ENCODE measurements at regions not wholly inside any gene's neighbourhood (a gene's known extent, or its start where the extent isn't known, plus 50 kb on each side); places are given as distances from the start of the nearest gene placed in this dataset.

DNA sequence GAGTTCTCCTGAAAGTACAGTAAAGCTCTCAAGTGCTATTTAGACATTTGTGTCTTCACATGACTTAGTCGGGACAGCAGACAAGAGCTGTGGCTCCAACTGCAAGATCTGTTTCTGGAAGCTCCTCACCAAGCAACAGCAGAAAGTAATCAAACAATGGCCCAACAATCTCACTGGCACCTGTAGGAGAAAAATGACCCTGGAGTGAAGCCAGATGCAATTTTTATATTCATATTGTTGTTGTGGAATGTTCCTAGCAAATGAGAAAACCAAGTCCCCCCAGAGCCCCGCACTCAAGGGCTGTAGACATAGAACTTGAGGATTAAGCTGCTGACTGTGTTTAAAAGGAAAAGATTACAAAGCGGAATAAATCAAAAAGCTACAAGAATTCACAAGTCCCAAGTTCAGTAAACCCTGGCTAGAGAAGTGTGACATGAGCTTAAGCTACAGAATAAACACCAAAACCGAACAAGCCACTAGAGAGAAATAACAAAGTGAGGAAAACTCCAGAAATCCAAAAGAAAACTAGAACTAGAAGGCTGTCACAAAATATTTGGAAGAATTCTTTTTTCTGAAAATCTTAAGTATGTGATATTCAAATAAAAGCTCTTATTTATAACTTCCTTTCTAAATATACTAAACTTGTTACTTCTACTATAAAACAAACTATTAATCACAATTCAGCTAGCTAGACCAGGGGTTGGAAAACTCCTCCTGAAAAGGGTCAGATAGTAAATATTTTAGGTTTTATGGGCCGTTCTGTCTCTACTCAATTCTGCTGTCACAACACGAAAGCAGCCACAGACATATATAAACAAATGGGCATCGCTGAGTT is 454.5 kb downstream of the SUCLA2 start:
- FAIRE-seq (no peak), DNase-seq (ENCODE audit: low read depth, low spot score) (no peak)
- TF ChIP-seq POLR2A (IDR thresholded peaks at IDR 0.05; ENCODE audit: low read depth, low read length) = no peak
- TF ChIP-seq MYC (IDR thresholded peaks at IDR 0.05; ENCODE audit: low read depth, low read length) = no peak
- TF ChIP-seq, protein P1, sequence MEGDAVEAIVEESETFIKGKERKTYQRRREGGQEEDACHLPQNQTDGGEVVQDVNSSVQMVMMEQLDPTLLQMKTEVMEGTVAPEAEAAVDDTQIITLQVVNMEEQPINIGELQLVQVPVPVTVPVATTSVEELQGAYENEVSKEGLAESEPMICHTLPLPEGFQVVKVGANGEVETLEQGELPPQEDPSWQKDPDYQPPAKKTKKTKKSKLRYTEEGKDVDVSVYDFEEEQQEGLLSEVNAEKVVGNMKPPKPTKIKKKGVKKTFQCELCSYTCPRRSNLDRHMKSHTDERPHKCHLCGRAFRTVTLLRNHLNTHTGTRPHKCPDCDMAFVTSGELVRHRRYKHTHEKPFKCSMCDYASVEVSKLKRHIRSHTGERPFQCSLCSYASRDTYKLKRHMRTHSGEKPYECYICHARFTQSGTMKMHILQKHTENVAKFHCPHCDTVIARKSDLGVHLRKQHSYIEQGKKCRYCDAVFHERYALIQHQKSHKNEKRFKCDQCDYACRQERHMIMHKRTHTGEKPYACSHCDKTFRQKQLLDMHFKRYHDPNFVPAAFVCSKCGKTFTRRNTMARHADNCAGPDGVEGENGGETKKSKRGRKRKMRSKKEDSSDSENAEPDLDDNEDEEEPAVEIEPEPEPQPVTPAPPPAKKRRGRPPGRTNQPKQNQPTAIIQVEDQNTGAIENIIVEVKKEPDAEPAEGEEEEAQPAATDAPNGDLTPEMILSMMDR (IDR thresholded peaks at IDR 0.05; ENCODE audit: extremely low read depth in 1 of 2, insufficient read depth in 1 of 2, low read depth in 1 of 2, low read length in 2 of 2) = no peak
- TF ChIP-seq, protein P2, sequence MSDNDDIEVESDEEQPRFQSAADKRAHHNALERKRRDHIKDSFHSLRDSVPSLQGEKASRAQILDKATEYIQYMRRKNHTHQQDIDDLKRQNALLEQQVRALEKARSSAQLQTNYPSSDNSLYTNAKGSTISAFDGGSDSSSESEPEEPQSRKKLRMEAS (IDR thresholded peaks at IDR 0.05; ENCODE audit: insufficient read depth, insufficient read length) = no peak
- TF ChIP-seq EZH2 (IDR thresholded peaks at IDR 0.05; ENCODE audit: borderline replicate concordance, low read depth, low read length, severe bottlenecking) = no peak
- no peak for TF ChIP-seq JUN (IDR thresholded peaks at IDR 0.05; ENCODE audit: borderline replicate concordance, insufficient read depth, insufficient read length, low read depth)
- TF ChIP-seq FOS (IDR thresholded peaks at IDR 0.05; ENCODE audit: borderline replicate concordance, insufficient read depth, low read length) = no peak
- TF ChIP-seq POLR2AphosphoS5 (IDR thresholded peaks at IDR 0.05; ENCODE audit: insufficient read depth, low read depth, low read length) = no peak
- TF ChIP-seq GATA2 (IDR thresholded peaks at IDR 0.05; ENCODE audit: insufficient read depth, insufficient read length, low read depth, low read length) = no peak
- Histone ChIP-seq H3K9ac (replicated peaks; ENCODE audit: extremely low read depth, insufficient read depth, low read length) (no peak overlapping the region), H2AFZ (ENCODE audit: low read depth, low read length) (no peak overlapping the region), H3K27ac (ENCODE audit: insufficient read depth, low read depth, low read length) (no peak overlapping the region), H3K36me3 (ENCODE audit: control insufficient read depth in 2 of 2, extremely low read depth in 1 of 2, insufficient read depth in 2 of 2, low read length in 2 of 2) (no peaks in the 10 kb centered on the region), H3K4me1 (ENCODE audit: control insufficient read depth, extremely low read depth, insufficient read depth, low read length) (no peaks in the 10 kb centered on the region), H3K4me2 (ENCODE audit: insufficient read depth, low read length) (no peak overlapping the region), H3K27me3 (ENCODE audit: control insufficient read depth in 2 of 2, insufficient read depth in 2 of 2, low read length in 2 of 2) (no peaks in the 10 kb centered on the region), H4K20me1 (replicated peaks; ENCODE audit: control insufficient read depth, extremely low read depth, insufficient read depth, low read length) (no peaks in the 10 kb centered on the region), H3K9me3 (replicated peaks; ENCODE audit: control insufficient read depth, insufficient read depth, low read length) (peaks cover 4% of the 10 kb centered on the region), H3K79me2 (ENCODE audit: control insufficient read depth, insufficient read depth, low read length) (no peaks in the 10 kb centered on the region), H3K9me1 (replicated peaks; ENCODE audit: control insufficient read depth, extremely low read depth, insufficient read depth, low read length) (no peaks in the 10 kb centered on the region), H3K4me3 (replicated peaks in 1 of 3; ENCODE audit: insufficient read depth in 1 of 3, low read depth in 1 of 3, low read length in 3 of 3) (no peak overlapping the region)
- ChIA-PET CTCF (no interaction called here), POLR2A (no interaction called here)
- dilution Hi-C loops (cut with MboI; ENCODE audit: extremely low pct_ligation_motif_present, low sequenced_read_pairs) (no loop called here), intact Hi-C loops (cut with micrococcal nuclease) (no loop called here)
- no TSS peak for BruUV-seq (replicated peaks)
